Lower leg skin (tissue), 3 donors: ENCODE measurements at regions not wholly inside any gene's neighbourhood (a gene's known extent, or its start where the extent isn't known, plus 50 kb on each side); places are given as distances from the start of the nearest gene placed in this dataset.

ENCODE experiments used
- CTCF ChIP-seq, 3 donors: fragments of 450-650 bp; IDR thresholded peaks; one replicate each; pipeline ENCODE4 v1.5.1; 2016; ENCODE audit warnings: antibody characterized with exemption in 3 of 3, mild to moderate bottlenecking in 3 of 3, moderate library complexity in 2 of 3
- POLR2A ChIP-seq, 2 donors: fragments of 450-650 bp; IDR thresholded peaks; one replicate each; pipeline ENCODE4 v1.6.1; 2016 to 2017; ENCODE audit warnings: antibody characterized with exemption in 2 of 2, mild to moderate bottlenecking in 1 of 2, moderate library complexity in 1 of 2

GRCh38 chr2:147398301-147398700, 446.5 kb upstream of the ACVR2A start:
- TF ChIP-seq CTCF (IDR thresholded peaks at IDR 0.05) (no peak), POLR2A (IDR thresholded peaks at IDR 0.05) (no peak)
